HepG2 (cell line): ENCODE measurements at regions not wholly inside any gene's neighbourhood (a gene's known extent, or its start where the extent isn't known, plus 50 kb on each side); places are given as distances from the start of the nearest gene placed in this dataset.

Experiments
- GATAD2A ChIP-seq: IDR thresholded peaks from 2 replicates; pipeline ENCODE4 v1.6.1; 2016
- HNRNPUL1 ChIP-seq: fragments of 200-400 bp; formaldehyde crosslinking; IDR thresholded peaks from 2 replicates; pipeline ENCODE4 v1.6.1; 2017; ENCODE audit warnings: low read depth, mild to moderate bottlenecking, low read length, moderate library complexity
- KAT8 ChIP-seq: IDR thresholded peaks from 2 replicates; pipeline ENCODE4 v1.6.1; 2016; ENCODE audit warnings: missing genetic modification reagents, missing compliant biosample characterization
- NFE2L1 ChIP-seq: sonication (generic); formaldehyde crosslinking; IDR thresholded peaks from 2 replicates; pipeline ENCODE4 v1.4.0; 2020; ENCODE audit warnings: missing genetic modification reagents, mild to moderate bottlenecking, borderline replicate concordance
- PAXIP1 ChIP-seq: sonication (generic); formaldehyde crosslinking; conservative IDR thresholded peaks from 2 replicates; pipeline ENCODE4 v1.4.0; 2020; ENCODE audit warnings: mild to moderate bottlenecking, missing genetic modification reagents, moderate library complexity
- SOX13 ChIP-seq, 3 experiments: fragments of 450-650 bp in 1 of 3; sonication (generic) in 1 of 3; formaldehyde crosslinking in 1 of 3; IDR thresholded peaks in 2 of 3; conservative IDR thresholded peaks in 1 of 3; 2 replicates each; pipeline versions ENCODE4 v1.5.0 to v1.6.1; 2016 to 2020; ENCODE audit warnings: antibody characterized with exemption in 1 of 3, mild to moderate bottlenecking in 1 of 3, missing compliant biosample characterization in 1 of 3, missing genetic modification reagents in 1 of 3, moderate library complexity in 1 of 3
- SP1 ChIP-seq, 2 experiments: fragments of 450-650 bp in 1 of 2; sonication (generic) in 1 of 2; formaldehyde crosslinking in 1 of 2; IDR thresholded peaks; 2 replicates each; pipeline versions ENCODE4 v1.4.0 to v1.6.1; 2016 to 2020; ENCODE audit warnings: missing genetic modification reagents in 1 of 2
- TCF7 ChIP-seq: sonication (generic); IDR thresholded peaks from 2 replicates; pipeline ENCODE4 v1.6.1; 2016; ENCODE audit warnings: antibody characterized with exemption, low read depth
- TOE1 ChIP-seq: sonication (generic); formaldehyde crosslinking; IDR thresholded peaks from 2 replicates; pipeline ENCODE4 v1.4.0; 2020; ENCODE audit warnings: mild to moderate bottlenecking, missing genetic modification reagents
- YEATS2 ChIP-seq: sonication (generic); formaldehyde crosslinking; IDR thresholded peaks from 2 replicates; pipeline ENCODE4 v1.4.0; 2020; ENCODE audit warnings: missing genetic modification reagents, borderline replicate concordance
- ZNF710 ChIP-seq: sonication (generic); formaldehyde crosslinking; IDR thresholded peaks from 2 replicates; pipeline ENCODE4 v1.5.0; 2020; ENCODE audit warnings: mild to moderate bottlenecking, missing genetic modification reagents, borderline replicate concordance
- ZZZ3 ChIP-seq: sonication (generic); formaldehyde crosslinking; IDR thresholded peaks from 2 replicates; pipeline ENCODE4 v1.4.0; 2020; ENCODE audit warnings: missing genetic modification reagents, mild to moderate bottlenecking, borderline replicate concordance

- TF ChIP-seq SOX13 (IDR thresholded peaks at IDR 0.05) (peak; percentile 80), SOX13 (CRISPR knock-in tag; conservative IDR thresholded peaks at IDR 0.05 in 1 of 2, IDR thresholded peaks at IDR 0.05 in 1 of 2) (peak in 1 of 2 experiments; percentile 96; a peak in 2 of 4 replicates), HNRNPUL1 (no peak), PAXIP1 (CRISPR knock-in tag) (peak; percentile 32; the same call in 1 of the 2 replicates), YEATS2 (CRISPR knock-in tag) (no peak), TOE1 (CRISPR knock-in tag) (no peak), SP1 (IDR thresholded peaks at IDR 0.05) (no peak), SP1 (CRISPR knock-in tag; IDR thresholded peaks at IDR 0.05) (no peak), GATAD2A (CRISPR knock-in tag) (peak; percentile 12; the same call in 1 of the 2 replicates), ZZZ3 (CRISPR knock-in tag) (no peak), NFE2L1 (CRISPR knock-in tag) (no peak), TCF7 (peak; percentile 60), KAT8 (CRISPR knock-in tag) (0 out of 2 replicates have a peak, but pooled peaks have one; percentile 20), ZNF710 (CRISPR knock-in tag) (0 out of 2 replicates have a peak, but pooled peaks have one; percentile 43)
- TF ChIP-seq, all 625 proteins: peak for 20
Measured at GRCh38 chr3:193946945-193947344, 189.0 kb upstream of the HES1 start (continued).
